Astrocyte (in vitro differentiated cells and primary cell): ENCODE measurements at regions not wholly inside any gene's neighbourhood (a gene's known extent, or its start where the extent isn't known, plus 50 kb on each side); places are given as distances from the start of the nearest gene placed in this dataset.

Source experiments
- DNase-seq: peaks from one replicate; pipeline ENCODE4 v3.0.0-alpha.2; 2010; ENCODE audit warnings: low read depth
- FAIRE-seq: peaks from 2 replicates; lab custom pipeline; 2011; peaks lifted over from hg19 to GRCh38; lab: Jason Lieb, UNC
- H2AFZ ChIP-seq: 2 replicates; pipeline ENCODE4 v1.6.0; 2012; ENCODE audit warnings: low read depth, low read length, inconsistent platforms
- H3K27ac ChIP-seq: 2 replicates; pipeline ENCODE4 v1.5.1; 2011; ENCODE audit warnings: low read depth, low read length, inconsistent platforms
- H3K27me3 ChIP-seq: 2 replicates; pipeline ENCODE4 v1.6.0; 2011; ENCODE audit warnings: low read length, inconsistent platforms; ENCODE audit not compliant: insufficient read depth
- H3K36me3 ChIP-seq: 2 replicates; pipeline ENCODE4 v1.5.1; 2011; ENCODE audit warnings: low read length, inconsistent platforms; ENCODE audit not compliant: insufficient read depth
- H3K4me1 ChIP-seq: 2 replicates; pipeline ENCODE4 v1.5.1; 2011; ENCODE audit warnings: low read length, inconsistent platforms; ENCODE audit not compliant: insufficient read depth
- H3K4me2 ChIP-seq: 2 replicates; pipeline ENCODE4 v1.6.0; 2012; ENCODE audit warnings: low read length, inconsistent platforms
- H3K4me3 ChIP-seq: 2 replicates; pipeline ENCODE4 v1.5.1; 2011; ENCODE audit warnings: low read depth, mild to moderate bottlenecking, low read length, inconsistent platforms; ENCODE audit not compliant: insufficient read depth
- H3K79me2 ChIP-seq: 2 replicates; pipeline ENCODE4 v1.6.0; 2012; ENCODE audit warnings: mild to moderate bottlenecking, low read length, inconsistent platforms; ENCODE audit not compliant: insufficient read depth
- H3K9ac ChIP-seq: 2 replicates; pipeline ENCODE4 v1.6.0; 2012; ENCODE audit warnings: mild to moderate bottlenecking, low read length, inconsistent platforms
- H3K9me3 ChIP-seq: 2 replicates; pipeline ENCODE4 v1.5.1; 2012; ENCODE audit warnings: low read depth, mild to moderate bottlenecking, low read length, inconsistent platforms; ENCODE audit not compliant: insufficient read depth
- H4K20me1 ChIP-seq: 2 replicates; pipeline ENCODE4 v1.6.0; 2012; ENCODE audit warnings: low read length, inconsistent platforms; ENCODE audit not compliant: insufficient read depth
- H3K27ac Mint-ChIP-seq: one replicate; pipeline ENCODE4 v1.8.0; 2021; ENCODE audit warnings: mild to moderate bottlenecking, mixed read lengths; ENCODE audit not compliant: unreplicated experiment
- H3K27me3 Mint-ChIP-seq: one replicate; pipeline ENCODE4 v1.8.0; 2021; ENCODE audit warnings: low read depth, mixed read lengths; ENCODE audit not compliant: unreplicated experiment
- H3K36me3 Mint-ChIP-seq: one replicate; pipeline ENCODE4 v1.8.0; 2021; ENCODE audit warnings: low read depth, mixed read lengths; ENCODE audit not compliant: unreplicated experiment
- H3K4me1 Mint-ChIP-seq: one replicate; pipeline ENCODE4 v1.8.0; 2021; ENCODE audit warnings: low read depth, mixed read lengths; ENCODE audit not compliant: unreplicated experiment
- H3K4me3 Mint-ChIP-seq: one replicate; pipeline ENCODE4 v1.8.0; 2021; ENCODE audit warnings: mild to moderate bottlenecking, moderate library complexity, mixed read lengths; ENCODE audit not compliant: unreplicated experiment
- H3K9me3 Mint-ChIP-seq: one replicate; pipeline ENCODE4 v1.8.0; 2021; ENCODE audit warnings: mild to moderate bottlenecking, mixed read lengths; ENCODE audit not compliant: unreplicated experiment
- CTCF ChIP-seq: IDR thresholded peaks from 2 replicates; pipeline ENCODE4 v1.5.1; 2011; ENCODE audit warnings: low read depth, mild to moderate bottlenecking, inconsistent platforms, low read length, moderate library complexity; ENCODE audit not compliant: insufficient read depth
- EZH2 ChIP-seq: IDR thresholded peaks from 2 replicates; pipeline ENCODE4 v1.6.1; 2012; ENCODE audit warnings: mild to moderate bottlenecking, low read length, inconsistent platforms; ENCODE audit not compliant: insufficient read depth

GRCh38 chr2:58709687-58710354 is 468.7 kb upstream of the FANCL start:
- no peaks in the 10 kb centered on the region for H3K4me1 ChIP-seq
- no peak overlapping the region for H3K9ac ChIP-seq
- no peaks in the 10 kb centered on the region for H3K9me3 Mint-ChIP-seq
- TF ChIP-seq CTCF (no peak), EZH2 (no peak)
- H3K79me2 ChIP-seq = no peaks in the 10 kb centered on the region
- H3K27me3 ChIP-seq = no peaks in the 10 kb centered on the region
- H3K27me3 Mint-ChIP-seq = no peaks in the 10 kb centered on the region
- no peak overlapping the region for H3K27ac ChIP-seq
- H3K36me3 ChIP-seq = no peaks in the 10 kb centered on the region
- DNase-seq (no peak), FAIRE-seq (no peak)
- no peak overlapping the region for H3K4me2 ChIP-seq
- no peaks in the 10 kb centered on the region for H3K9me3 ChIP-seq
- H2AFZ ChIP-seq = no peak overlapping the region
- no peak overlapping the region for H3K4me3 Mint-ChIP-seq
- H3K27ac Mint-ChIP-seq = no peak overlapping the region
- no peak overlapping the region for H3K4me3 ChIP-seq
- H3K36me3 Mint-ChIP-seq = no peaks in the 10 kb centered on the region
- H4K20me1 ChIP-seq = no peaks in the 10 kb centered on the region
- H3K4me1 Mint-ChIP-seq = peaks cover 5% of the 10 kb centered on the region

DNA sequence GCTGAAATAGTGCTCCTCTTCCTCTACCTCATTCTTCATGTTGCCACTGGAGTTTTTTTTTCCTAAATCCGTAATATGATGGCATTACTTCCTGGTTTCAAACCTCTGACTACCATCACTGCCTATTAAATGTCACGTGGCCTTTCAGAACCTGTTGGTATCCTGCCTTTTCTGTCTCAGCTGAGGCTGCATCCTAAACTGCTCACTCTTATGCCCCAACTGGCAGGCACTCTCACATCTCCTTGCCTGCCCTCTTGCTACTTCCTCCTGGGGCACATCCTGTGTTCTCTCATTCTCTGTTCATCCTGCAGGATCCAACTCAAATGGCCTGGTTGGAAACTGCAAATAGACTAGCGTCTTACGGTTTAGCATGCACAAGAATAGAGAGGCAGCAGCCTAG is 468.1 kb upstream of the FANCL start:
- Mint-ChIP-seq H3K9me3 (no peaks in the 10 kb centered on the region), H3K27me3 (no peaks in the 10 kb centered on the region), H3K4me3 (no peak overlapping the region), H3K36me3 (no peaks in the 10 kb centered on the region), H3K4me1 (peaks cover 5% of the 10 kb centered on the region), H3K27ac (no peak overlapping the region)
- no peak overlapping the region for H2AFZ ChIP-seq
- H3K4me3 ChIP-seq = no peak overlapping the region
- H3K36me3 ChIP-seq = no peaks in the 10 kb centered on the region
- no peak overlapping the region for H3K27ac ChIP-seq
- no peaks in the 10 kb centered on the region for H3K79me2 ChIP-seq
- FAIRE-seq (no peak), DNase-seq (no peak)
- TF ChIP-seq CTCF (no peak), EZH2 (no peak)
- H3K4me1 ChIP-seq = no peaks in the 10 kb centered on the region
- H3K27me3 ChIP-seq = no peaks in the 10 kb centered on the region
- H3K9ac ChIP-seq = no peak overlapping the region
- H3K9me3 ChIP-seq = no peaks in the 10 kb centered on the region
- no peak overlapping the region for H3K4me2 ChIP-seq
- H4K20me1 ChIP-seq = no peaks in the 10 kb centered on the region

GRCh38 chr2:58708565-58708964 is 467.4 kb upstream of the FANCL start:
- Mint-ChIP-seq H3K27ac (no peak overlapping the region), H3K4me1 (peaks cover 6% of the 10 kb centered on the region), H3K9me3 (no peaks in the 10 kb centered on the region), H3K27me3 (no peaks in the 10 kb centered on the region), H3K4me3 (no peak overlapping the region), H3K36me3 (no peaks in the 10 kb centered on the region)
- H3K36me3 ChIP-seq = no peaks in the 10 kb centered on the region
- DNase-seq = no peak
- H2AFZ ChIP-seq = no peak overlapping the region
- H3K4me3 ChIP-seq = no peak overlapping the region
- no peak overlapping the region for H3K9ac ChIP-seq
- no peaks in the 10 kb centered on the region for H3K4me1 ChIP-seq
- H3K27me3 ChIP-seq = no peaks in the 10 kb centered on the region
- H3K4me2 ChIP-seq = no peak overlapping the region
- FAIRE-seq = no peak
- H3K27ac ChIP-seq = no peak overlapping the region
- no peaks in the 10 kb centered on the region for H4K20me1 ChIP-seq
- H3K79me2 ChIP-seq = no peaks in the 10 kb centered on the region
- no peak for TF ChIP-seq EZH2
- TF ChIP-seq CTCF = no peak
- H3K9me3 ChIP-seq = no peaks in the 10 kb centered on the region
